GM19452 (cell line): ENCODE measurements at regions not wholly inside any gene's neighbourhood (a gene's known extent, or its start where the extent isn't known, plus 50 kb on each side); places are given as distances from the start of the nearest gene placed in this dataset.
"Not testable (repeated sequence)": the region's sequence is repeated elsewhere in the genome, so short reads cannot be mapped to it uniquely, and the experiment has no call there.

Source experiments
- ATAC-seq: cut with Tn5 transposase; IDR thresholded peaks from one replicate; pipeline ENCODE4 v1.9.1; 2021; ENCODE audit not compliant: unreplicated experiment

GRCh38 chr2:72032481-72033041 is 115.1 kb downstream of the CYP26B1 start:
- ATAC-seq, result no peak

GRCh38 chr2:72031346-72032110 is 116.1 kb downstream of the CYP26B1 start:
- no peak for ATAC-seq

DNA sequence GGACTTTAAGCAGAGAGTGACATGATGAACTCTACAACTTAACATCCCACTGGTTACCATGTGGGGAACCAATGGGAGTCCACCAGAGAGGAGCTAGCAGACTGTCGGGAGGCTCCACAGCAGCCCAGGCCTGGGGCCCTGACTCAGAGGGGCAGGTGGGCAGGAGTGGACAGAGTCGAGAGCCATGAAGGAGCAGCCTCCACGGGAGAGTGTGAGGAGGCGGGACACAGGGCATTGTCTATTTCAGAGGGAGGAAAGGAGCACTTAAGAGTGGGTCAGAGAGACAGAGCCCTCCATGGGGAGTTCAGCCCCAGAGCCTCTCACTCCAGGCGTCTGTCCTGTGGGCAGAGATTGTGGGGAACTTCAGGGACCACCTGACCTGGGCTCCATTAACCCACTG is 118.7 kb downstream of the CYP26B1 start:
- ATAC-seq, result no peak

DNA sequence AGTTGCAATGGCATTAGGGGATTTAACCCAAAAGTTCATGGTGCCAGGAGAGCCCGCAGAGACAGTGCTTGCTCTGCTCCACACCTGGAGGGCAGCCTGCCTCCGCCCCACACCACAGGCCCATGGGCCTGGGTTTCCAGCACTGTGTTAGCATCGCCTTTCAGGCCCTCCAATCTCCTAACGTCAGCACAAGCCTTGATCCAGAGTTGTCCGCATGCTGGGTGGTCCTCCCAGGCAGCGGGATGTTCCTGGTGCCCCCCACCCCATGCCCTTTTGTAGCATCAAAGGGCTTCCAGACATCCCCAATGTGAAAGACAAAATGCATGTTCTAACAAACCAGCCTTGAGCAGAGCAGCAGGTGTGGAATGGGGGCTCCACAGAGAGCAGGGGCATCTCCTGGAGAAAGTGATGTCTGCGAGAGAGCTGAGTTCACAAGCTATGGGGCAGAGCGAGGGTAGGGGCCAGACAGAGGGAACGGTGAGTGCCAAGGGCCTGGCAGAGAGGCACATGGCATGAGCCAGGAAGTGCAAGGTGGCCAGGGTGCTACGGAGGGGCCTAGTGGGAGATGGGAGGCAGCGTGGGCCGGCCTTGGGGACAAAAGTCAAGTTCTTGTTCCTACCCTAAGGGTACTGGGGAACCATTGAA is 119.2 kb downstream of the CYP26B1 start:
- ATAC-seq, result no peak

GRCh38 chr2:72027426-72028161 is 120.1 kb downstream of the CYP26B1 start:
- ATAC-seq, result no peak

GRCh38 chr2:72026819-72027425 is 120.7 kb downstream of the CYP26B1 start:
- no peak for ATAC-seq

GRCh38 chr2:72024451-72025175 is 123.0 kb downstream of the CYP26B1 start:
- no peak for ATAC-seq

- ATAC-seq, result no peak
Measured at GRCh38 chr2:72023678-72024390, 123.8 kb downstream of the CYP26B1 start.

DNA sequence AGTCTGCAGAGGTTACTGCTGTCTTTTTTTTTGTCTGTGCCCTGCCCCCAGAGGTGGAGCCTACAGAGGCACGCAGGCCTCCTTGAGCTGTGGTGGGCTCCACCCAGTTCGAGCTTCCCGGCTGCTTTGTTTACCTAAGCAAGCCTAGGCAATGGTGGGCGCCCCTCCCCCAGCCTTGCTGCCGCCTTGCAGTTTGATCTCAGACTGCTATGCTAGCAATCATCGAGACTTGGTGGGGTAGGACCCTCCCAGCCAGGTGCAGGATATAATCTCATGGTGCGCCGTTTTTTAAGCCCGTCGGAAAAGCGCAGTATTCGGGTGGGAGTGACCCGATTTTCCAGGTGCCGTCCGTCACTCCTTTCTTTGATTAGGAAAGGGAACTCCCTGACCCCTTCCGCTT is 126.3 kb downstream of the CYP26B1 start:
- not testable (repeated sequence) for ATAC-seq

DNA sequence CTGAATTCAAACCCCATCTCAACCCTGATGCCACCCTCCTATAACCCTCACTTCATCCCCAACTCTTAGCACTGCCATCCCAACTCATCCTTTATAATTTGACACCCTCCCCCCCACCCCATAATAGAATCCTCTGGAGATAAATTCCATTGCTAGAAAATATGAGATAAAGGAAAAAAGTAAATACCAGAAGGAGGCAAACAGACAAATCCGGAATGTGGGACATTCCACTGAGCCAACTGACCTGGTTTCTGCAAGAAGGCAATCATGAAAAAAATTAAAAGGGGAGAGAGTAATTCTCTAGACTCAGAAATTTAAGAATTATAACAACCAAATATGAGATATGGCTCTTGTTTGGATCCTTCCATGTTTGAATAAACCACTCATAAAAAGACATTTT is 132.4 kb downstream of the CYP26B1 start:
- no peak for ATAC-seq

DNA sequence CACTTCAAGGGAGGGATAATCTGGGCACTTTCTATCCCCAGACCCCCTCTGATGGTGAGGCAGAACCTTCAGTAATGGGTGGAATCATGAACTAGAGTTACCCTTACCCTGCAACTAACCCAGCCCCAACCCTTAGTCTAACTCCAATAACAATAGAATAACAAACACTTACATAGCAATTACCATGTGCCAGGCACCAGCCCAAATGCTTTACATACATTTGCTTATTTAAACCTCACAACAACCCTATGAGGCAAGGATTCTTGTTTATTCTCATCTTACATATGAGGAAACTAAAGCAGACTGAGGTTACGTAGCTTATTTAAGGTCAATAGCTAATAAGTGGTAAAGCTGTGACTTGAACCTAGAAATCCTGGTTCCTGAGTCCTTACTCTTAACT is 132.8 kb downstream of the CYP26B1 start:
- no peak for ATAC-seq

- no peak for ATAC-seq
Measured at GRCh38 chr2:72013726-72014125, 133.9 kb downstream of the CYP26B1 start.

- no peak for ATAC-seq
Measured at GRCh38 chr2:72012886-72013574, 134.6 kb downstream of the CYP26B1 start.

DNA sequence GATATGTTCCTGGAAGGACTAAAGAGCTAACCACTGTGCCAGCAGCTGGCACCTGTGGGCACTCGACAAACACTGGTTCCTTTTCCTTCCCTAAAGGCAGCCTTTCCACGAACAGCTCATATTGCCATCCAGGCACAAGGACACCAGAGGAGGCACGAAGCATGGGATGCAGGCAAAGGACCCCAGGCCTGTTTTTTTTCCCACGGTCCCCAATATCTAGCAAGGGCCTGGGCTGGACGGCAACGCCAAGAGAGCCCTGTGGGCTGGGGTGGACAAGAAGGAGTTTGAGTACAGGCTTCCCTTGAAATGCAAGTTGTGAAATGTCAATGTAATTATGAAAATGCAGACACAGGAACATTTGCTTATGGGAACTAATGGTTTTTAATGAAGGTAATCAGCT is 135.9 kb downstream of the CYP26B1 start:
- no peak for ATAC-seq

GRCh38 chr2:72011370-72011689 is 136.3 kb downstream of the CYP26B1 start:
- ATAC-seq, result no peak

DNA sequence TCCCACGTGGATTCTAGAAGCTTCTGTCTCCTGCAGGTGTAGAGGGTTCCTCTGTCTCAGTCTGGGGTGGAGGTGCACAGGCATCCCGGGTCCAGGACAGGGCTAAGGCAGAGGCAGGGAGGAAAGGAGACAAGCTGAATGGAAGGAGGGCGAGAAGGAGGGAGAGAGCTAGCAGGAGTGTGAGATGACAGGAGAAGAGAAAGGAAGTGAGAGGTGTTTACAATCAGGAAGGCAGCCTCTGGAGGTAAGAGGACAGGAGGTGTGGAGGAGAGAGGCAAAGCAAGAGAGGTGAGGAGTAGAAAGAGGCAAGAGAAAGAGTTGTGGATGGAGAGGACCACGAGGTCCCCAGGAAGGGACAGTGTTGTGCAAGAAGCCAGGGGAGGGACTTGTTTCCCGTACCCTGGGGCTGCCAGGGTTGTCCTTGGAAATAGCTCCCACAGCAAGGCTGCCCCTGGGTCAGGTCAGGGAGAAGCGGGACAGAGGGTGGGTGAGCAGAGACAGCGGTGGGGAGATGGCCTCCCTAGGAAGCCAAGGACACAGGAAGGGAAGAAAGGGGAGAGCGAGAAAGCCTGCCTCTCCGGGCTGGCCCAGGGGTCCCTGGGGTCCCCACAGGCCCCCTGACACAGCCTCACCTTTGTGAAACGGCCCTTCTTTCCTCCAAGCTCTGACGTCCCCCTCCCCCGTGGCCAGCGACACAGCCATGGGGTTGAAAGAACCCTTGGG is 136.9 kb downstream of the CYP26B1 start:
- no peak for ATAC-seq

DNA sequence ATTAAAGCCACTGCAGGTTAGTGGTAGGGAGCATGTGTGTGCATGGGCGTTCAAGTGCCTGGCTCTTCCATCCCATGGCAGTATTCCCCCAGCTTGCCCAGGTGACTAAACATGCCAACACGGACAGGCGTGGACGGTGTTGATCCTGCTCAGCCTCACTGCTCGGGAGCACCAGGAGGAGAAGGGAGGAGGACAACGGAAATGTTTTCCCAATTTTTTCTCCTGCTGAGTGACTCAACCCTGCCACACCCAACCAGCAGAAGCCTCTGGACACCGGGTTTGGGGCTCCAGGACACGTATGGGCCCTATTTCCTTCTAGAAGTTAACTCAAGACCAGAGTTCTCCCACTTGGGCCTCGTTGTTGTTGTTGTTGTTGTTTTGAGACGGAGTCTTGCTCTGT is 139.1 kb downstream of the CYP26B1 start:
- no peak for ATAC-seq

- ATAC-seq, result no peak
Measured at GRCh38 chr2:72007402-72007801, 140.3 kb downstream of the CYP26B1 start.

DNA sequence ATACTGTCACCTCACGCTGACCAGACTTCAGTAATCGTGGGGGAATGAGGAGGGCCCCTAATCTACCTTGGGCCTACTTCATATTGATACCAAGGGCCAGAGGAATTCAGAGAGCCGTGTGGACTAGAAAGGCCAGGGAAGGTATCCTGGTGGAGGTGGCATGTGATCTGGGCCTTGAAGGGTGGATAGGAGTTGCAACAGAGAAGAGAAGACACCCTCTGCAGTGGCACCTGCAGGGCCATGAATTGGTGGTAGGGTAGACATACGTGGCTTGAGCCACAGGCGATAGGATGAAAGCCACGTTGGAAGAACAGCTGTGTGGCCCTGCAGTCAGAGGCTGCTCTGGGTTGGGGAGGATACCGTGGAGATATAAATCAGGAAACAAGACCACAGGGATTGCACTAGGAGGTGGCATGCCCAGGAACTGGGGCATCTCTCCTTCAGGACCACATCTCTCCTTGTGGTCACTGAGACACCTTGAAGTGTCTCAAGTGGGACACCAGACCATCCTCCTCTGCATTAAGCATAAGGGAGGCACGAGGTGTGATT is 141.4 kb downstream of the CYP26B1 start:
- no peak for ATAC-seq
